Activated T-cell treated with anti-CD3 and anti-CD28 coated beads, Interleukin-2, amount 50 U/mL, for 72 hours (primary cell): ENCODE measurements at regions not wholly inside any gene's neighbourhood (a gene's known extent, or its start where the extent isn't known, plus 50 kb on each side); places are given as distances from the start of the nearest gene placed in this dataset.

Experiments used
- ATAC-seq, 2 donors: fragments of 150-1000 bp; cut with Tn5 transposase; replicated peaks in 1 of 2; 2 replicates each; pipeline ENCODE4 v1.10.0; 2021; ENCODE audit warnings: moderate library complexity in 2 of 2, mild to moderate bottlenecking in 1 of 2
- DNase-seq, 2 donors: peaks; one replicate each; pipeline ENCODE4 v3.0.0; 2021 to 2022; ENCODE audit warnings: mixed read lengths in 1 of 2
- H3K27ac Mint-ChIP-seq: one replicate; pipeline ENCODE4 v1.8.0; 2022; ENCODE audit warnings: mild to moderate bottlenecking, moderate library complexity, mixed read lengths
- H3K27me3 Mint-ChIP-seq: one replicate; pipeline ENCODE4 v1.8.0; 2022; ENCODE audit warnings: low read depth, mixed read lengths
- H3K36me3 Mint-ChIP-seq, 2 donors: one replicate each; pipeline ENCODE4 v1.8.0; 2022; ENCODE audit warnings: mixed read lengths in 2 of 2, mild to moderate bottlenecking in 1 of 2; ENCODE audit not compliant: insufficient read depth in 2 of 2
- H3K4me1 Mint-ChIP-seq: one replicate; pipeline ENCODE4 v1.8.0; 2022; ENCODE audit warnings: low read depth, mixed read lengths
- H3K4me3 Mint-ChIP-seq, 2 donors: one replicate each; pipeline ENCODE4 v1.8.0; 2022; ENCODE audit warnings: mild to moderate bottlenecking in 2 of 2, mixed read lengths in 2 of 2, moderate library complexity in 2 of 2
- H3K9me3 Mint-ChIP-seq, 2 donors: one replicate each; pipeline ENCODE4 v1.8.0; 2022; ENCODE audit warnings: mixed read lengths in 2 of 2

GRCh38 chr4:1500231-1500965 is 94.2 kb upstream of the NKX1-1 start:
- H3K27ac Mint-ChIP-seq = no peak overlapping the region
- no peak for DNase-seq
- H3K4me1 Mint-ChIP-seq = no peaks in the 10 kb centered on the region
- no peaks in the 10 kb centered on the region for H3K36me3 Mint-ChIP-seq
- no peak overlapping the region for H3K4me3 Mint-ChIP-seq
- no peak for ATAC-seq
- no peaks in the 10 kb centered on the region for H3K9me3 Mint-ChIP-seq
- H3K27me3 Mint-ChIP-seq = no peaks in the 10 kb centered on the region

GRCh38 chr4:1499465-1499864 is 93.2 kb upstream of the NKX1-1 start:
- ATAC-seq = no peak
- no peaks in the 10 kb centered on the region for H3K4me1 Mint-ChIP-seq
- H3K27me3 Mint-ChIP-seq = no peaks in the 10 kb centered on the region
- no peak for DNase-seq
- no peaks in the 10 kb centered on the region for H3K9me3 Mint-ChIP-seq
- no peak overlapping the region for H3K4me3 Mint-ChIP-seq
- no peak overlapping the region for H3K27ac Mint-ChIP-seq
- no peaks in the 10 kb centered on the region for H3K36me3 Mint-ChIP-seq

GRCh38 chr4:1497189-1497801 is 91.1 kb upstream of the NKX1-1 start:
- Mint-ChIP-seq H3K27me3 (no peaks in the 10 kb centered on the region), H3K27ac (no peak overlapping the region), H3K9me3 (no peaks in the 10 kb centered on the region), H3K4me1 (no peaks in the 10 kb centered on the region), H3K36me3 (no peaks in the 10 kb centered on the region), H3K4me3 (no peak overlapping the region)
- no peak for DNase-seq
- ATAC-seq = no peak

- no peaks in the 10 kb centered on the region for H3K9me3 Mint-ChIP-seq
- no peaks in the 10 kb centered on the region for H3K36me3 Mint-ChIP-seq
- H3K27me3 Mint-ChIP-seq = no peaks in the 10 kb centered on the region
- H3K4me3 Mint-ChIP-seq = no peak overlapping the region
- no peak overlapping the region for H3K27ac Mint-ChIP-seq
- no peaks in the 10 kb centered on the region for H3K4me1 Mint-ChIP-seq
- no peak for ATAC-seq
- DNase-seq = no peak
Measured at GRCh38 chr4:1496116-1496642, 89.9 kb upstream of the NKX1-1 start.

- Mint-ChIP-seq H3K4me3 (no peak overlapping the region), H3K27ac (no peak overlapping the region), H3K9me3 (no peaks in the 10 kb centered on the region), H3K4me1 (no peaks in the 10 kb centered on the region), H3K36me3 (no peaks in the 10 kb centered on the region), H3K27me3 (no peaks in the 10 kb centered on the region)
- ATAC-seq (no peak), DNase-seq (no peak)
Measured at GRCh38 chr4:1495416-1496115, 89.3 kb upstream of the NKX1-1 start.

- Mint-ChIP-seq H3K36me3 (no peaks in the 10 kb centered on the region), H3K4me3 (no peak overlapping the region), H3K4me1 (no peaks in the 10 kb centered on the region), H3K27ac (no peak overlapping the region), H3K27me3 (no peaks in the 10 kb centered on the region), H3K9me3 (no peaks in the 10 kb centered on the region)
- DNase-seq (no peak), ATAC-seq (no peak)
Measured at GRCh38 chr4:1494416-1495315, 88.4 kb upstream of the NKX1-1 start.

- ATAC-seq (no peak), DNase-seq (no peak)
- no peaks in the 10 kb centered on the region for H3K27me3 Mint-ChIP-seq
- no peak overlapping the region for H3K4me3 Mint-ChIP-seq
- H3K27ac Mint-ChIP-seq = no peak overlapping the region
- H3K9me3 Mint-ChIP-seq = no peaks in the 10 kb centered on the region
- no peaks in the 10 kb centered on the region for H3K36me3 Mint-ChIP-seq
- no peaks in the 10 kb centered on the region for H3K4me1 Mint-ChIP-seq
Measured at GRCh38 chr4:1493540-1494287, 87.5 kb upstream of the NKX1-1 start.

- peaks cover 0 to 2% of the 10 kb centered on the region in 2 donors for H3K36me3 Mint-ChIP-seq
- H3K9me3 Mint-ChIP-seq = no peaks in the 10 kb centered on the region
- ATAC-seq (no peak), DNase-seq (no peak)
- H3K27ac Mint-ChIP-seq = no peak overlapping the region
- no peaks in the 10 kb centered on the region for H3K27me3 Mint-ChIP-seq
- H3K4me1 Mint-ChIP-seq = no peaks in the 10 kb centered on the region
- H3K4me3 Mint-ChIP-seq = no peak overlapping the region
Measured at GRCh38 chr4:1492651-1493539, 86.7 kb upstream of the NKX1-1 start.

GRCh38 chr4:1492142-1492457 is 85.9 kb upstream of the NKX1-1 start:
- Mint-ChIP-seq H3K36me3 (peaks cover 0 to 2% of the 10 kb centered on the region in 2 donors), H3K27me3 (no peaks in the 10 kb centered on the region), H3K27ac (no peak overlapping the region), H3K9me3 (no peaks in the 10 kb centered on the region), H3K4me1 (no peaks in the 10 kb centered on the region), H3K4me3 (no peak overlapping the region)
- no peak for ATAC-seq
- DNase-seq = no peak

- Mint-ChIP-seq H3K9me3 (peaks cover 0 to 1% of the 10 kb centered on the region in 2 donors), H3K4me1 (no peaks in the 10 kb centered on the region), H3K27me3 (no peaks in the 10 kb centered on the region), H3K36me3 (peaks cover 0 to 5% of the 10 kb centered on the region in 2 donors), H3K4me3 (no peak overlapping the region), H3K27ac (no peak overlapping the region)
- DNase-seq (no peak), ATAC-seq (no peak)
Measured at GRCh38 chr4:1491328-1492141, 85.3 kb upstream of the NKX1-1 start.

GRCh38 chr4:1490654-1491327 is 84.5 kb upstream of the NKX1-1 start:
- Mint-ChIP-seq H3K36me3 (peaks cover 2 to 13% of the 10 kb centered on the region in 2 donors), H3K9me3 (peaks cover 5 to 6% of the 10 kb centered on the region in 2 donors), H3K27ac (no peak overlapping the region), H3K4me1 (no peaks in the 10 kb centered on the region), H3K4me3 (no peak overlapping the region), H3K27me3 (no peaks in the 10 kb centered on the region)
- ATAC-seq (no peak), DNase-seq (no peak)
